ENCODE measurements at regions not wholly inside any gene's neighbourhood (a gene's known extent, or its start where the extent isn't known, plus 50 kb on each side); places are given as distances from the start of the nearest gene placed in this dataset.

- TF ChIP-seq CTCF (conservative IDR thresholded peaks at IDR 0.05; ENCODE audit: low read depth in 2 of 2): no peak
- no peak for TF ChIP-seq ZNF114 (CRISPR knock-in tag; IDR thresholded peaks at IDR 0.05)
- no peak for TF ChIP-seq JUNB (IDR thresholded peaks at IDR 0.05; ENCODE audit: unreplicated experiment)
Observed at GRCh38 chr7:46393142-46393541, 472.1 kb upstream of the IGFBP3 start (continued).

DNA sequence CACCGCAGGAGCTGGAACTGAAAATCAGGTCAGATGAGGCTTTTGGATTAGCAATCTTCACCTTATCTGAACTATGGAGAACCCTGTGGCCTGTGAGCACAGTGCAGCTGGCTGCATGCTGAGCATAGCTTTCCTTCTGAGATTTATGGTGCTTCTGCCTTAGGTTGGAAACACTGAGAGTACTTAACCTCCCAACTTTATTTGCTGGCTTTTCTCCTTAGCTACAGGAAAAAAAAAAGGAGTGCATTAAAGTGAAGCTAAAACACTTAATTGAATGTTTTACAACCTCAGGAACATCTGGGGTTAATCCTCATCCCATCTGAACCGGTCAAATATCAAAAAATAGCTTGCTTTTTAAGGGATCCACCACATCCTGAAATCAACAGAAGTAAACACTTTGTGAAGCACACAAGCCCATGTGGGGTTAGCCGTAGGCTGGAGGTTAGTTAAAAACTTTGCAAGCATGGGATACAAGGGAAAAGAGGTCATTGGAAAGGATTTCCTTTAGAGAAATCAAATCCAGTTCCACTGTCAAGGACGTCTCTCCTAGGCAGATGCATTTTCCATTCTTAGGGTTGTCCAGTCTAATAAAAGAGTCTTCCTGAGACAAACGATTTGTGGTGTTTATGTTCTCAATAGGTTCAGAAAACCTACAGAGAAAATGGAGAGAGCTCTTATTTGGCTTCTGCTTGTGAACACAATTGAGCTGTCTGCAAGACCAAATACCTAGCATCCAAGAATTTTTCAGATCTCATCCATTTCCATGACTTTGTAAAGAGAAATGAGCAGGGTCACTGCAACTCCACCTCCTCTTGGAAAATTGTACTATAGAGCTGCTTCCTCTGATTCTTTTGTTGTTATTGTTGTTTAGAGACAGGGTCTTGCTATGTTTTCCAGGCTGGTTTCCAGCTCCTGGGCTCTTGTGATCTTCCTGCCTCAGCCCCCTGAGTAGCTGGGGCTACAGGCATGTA, 470.4 kb upstream of the IGFBP3 start:
- no peaks in the 10 kb centered on the region for H3K79me2 ChIP-seq (replicated peaks; ENCODE audit: insufficient read depth)
- peaks cover 8% of the 10 kb centered on the region for H3K27me3 Mint-ChIP-seq (ENCODE audit: insufficient read depth, low read depth, poor library complexity)
- no peak overlapping the region for H3K27ac Mint-ChIP-seq
- no peak overlapping the region for H3K4me3 ChIP-seq
- H3K4me1 Mint-ChIP-seq: no peaks in the 10 kb centered on the region; the same call in 2 of the 3 replicates
- H3K9me3 Mint-ChIP-seq: peaks cover 4% of the 10 kb centered on the region; the same call in 2 of the 3 replicates
- TF ChIP-seq EZH2phosphoT487 (IDR thresholded peaks at IDR 0.05; ENCODE audit: unreplicated experiment): no peak
- peaks cover 11% of the 10 kb centered on the region; the same call in 1 of the 2 replicates for H3K9me2 ChIP-seq (ENCODE audit: insufficient read depth)
- H3F3A ChIP-seq (replicated peaks; ENCODE audit: low read depth): no peaks in the 10 kb centered on the region
- H2AFZ ChIP-seq: no peak overlapping the region
- H4K20me1 ChIP-seq (replicated peaks; ENCODE audit: insufficient read depth): no peaks in the 10 kb centered on the region
- DNase-seq (ENCODE audit: low spot score) (no peak), ATAC-seq (no peak)
- no peaks in the 10 kb centered on the region for H3K27me3 ChIP-seq (ENCODE audit: insufficient read depth)
- no peak overlapping the region for H3K4me3 Mint-ChIP-seq
- no peak overlapping the region for H3K4me2 ChIP-seq
- no peaks in the 10 kb centered on the region for H3K36me3 Mint-ChIP-seq (ENCODE audit: low read depth)
- H3K27ac ChIP-seq (ENCODE audit: low read depth): no peak overlapping the region
- no peaks in the 10 kb centered on the region for H3K4me1 ChIP-seq (ENCODE audit: insufficient read depth)
- H3K36me3 ChIP-seq (ENCODE audit: insufficient read depth): no peaks in the 10 kb centered on the region

GRCh38 chr7:46390042-46390441, 469.0 kb upstream of the IGFBP3 start:
- Histone ChIP-seq H3F3A (replicated peaks; ENCODE audit: low read depth) (no peaks in the 10 kb centered on the region), H3K9me2 (ENCODE audit: insufficient read depth) (peaks cover 11% of the 10 kb centered on the region; the same call in 1 of the 2 replicates), H3K4me3 (no peak overlapping the region), H3K27me3 (ENCODE audit: insufficient read depth) (no peaks in the 10 kb centered on the region), H3K4me1 (ENCODE audit: insufficient read depth) (no peaks in the 10 kb centered on the region), H4K20me1 (replicated peaks; ENCODE audit: insufficient read depth) (no peaks in the 10 kb centered on the region), H3K79me2 (replicated peaks; ENCODE audit: insufficient read depth) (no peaks in the 10 kb centered on the region), H3K4me2 (no peak overlapping the region), H2AFZ (no peak overlapping the region), H3K27ac (ENCODE audit: low read depth) (no peak overlapping the region), H3K36me3 (ENCODE audit: insufficient read depth) (no peaks in the 10 kb centered on the region)
- TF ChIP-seq POLR2AphosphoS5 (IDR thresholded peaks at IDR 0.05; ENCODE audit: low read depth): no peak
- TF ChIP-seq EZH2 (IDR thresholded peaks at IDR 0.05; ENCODE audit: low read depth, unreplicated experiment): no peak
- TF ChIP-seq REST (IDR thresholded peaks at IDR 0.05; ENCODE audit: unreplicated experiment): no peak
- TF ChIP-seq STAT1 (IDR thresholded peaks at IDR 0.05; ENCODE audit: unreplicated experiment): no peak
- TF ChIP-seq CTCF (conservative IDR thresholded peaks at IDR 0.05; ENCODE audit: low read depth in 2 of 2): 0 out of 4 replicates have a peak, but pooled peaks of 1 of the 2 experiments have one; percentile 10
- no peak for TF ChIP-seq EZH2phosphoT487 (IDR thresholded peaks at IDR 0.05; ENCODE audit: unreplicated experiment)
- TF ChIP-seq CREB1 (CRISPR knock-in tag; IDR thresholded peaks at IDR 0.05; ENCODE audit: low read depth): no peak
- DNase-seq (ENCODE audit: low spot score): no peak
- Mint-ChIP-seq H3K9me3 (peaks cover 4% of the 10 kb centered on the region; the same call in 2 of the 3 replicates), H3K4me1 (no peaks in the 10 kb centered on the region; the same call in 2 of the 3 replicates), H3K36me3 (ENCODE audit: low read depth) (no peaks in the 10 kb centered on the region), H3K27me3 (ENCODE audit: insufficient read depth, low read depth, poor library complexity) (peaks cover 8% of the 10 kb centered on the region), H3K27ac (no peak overlapping the region), H3K4me3 (no peak overlapping the region)
- ATAC-seq: no peak
